ENCODE measurements at regions not wholly inside any gene's neighbourhood (a gene's known extent, or its start where the extent isn't known, plus 50 kb on each side); places are given as distances from the start of the nearest gene placed in this dataset.

DNA sequence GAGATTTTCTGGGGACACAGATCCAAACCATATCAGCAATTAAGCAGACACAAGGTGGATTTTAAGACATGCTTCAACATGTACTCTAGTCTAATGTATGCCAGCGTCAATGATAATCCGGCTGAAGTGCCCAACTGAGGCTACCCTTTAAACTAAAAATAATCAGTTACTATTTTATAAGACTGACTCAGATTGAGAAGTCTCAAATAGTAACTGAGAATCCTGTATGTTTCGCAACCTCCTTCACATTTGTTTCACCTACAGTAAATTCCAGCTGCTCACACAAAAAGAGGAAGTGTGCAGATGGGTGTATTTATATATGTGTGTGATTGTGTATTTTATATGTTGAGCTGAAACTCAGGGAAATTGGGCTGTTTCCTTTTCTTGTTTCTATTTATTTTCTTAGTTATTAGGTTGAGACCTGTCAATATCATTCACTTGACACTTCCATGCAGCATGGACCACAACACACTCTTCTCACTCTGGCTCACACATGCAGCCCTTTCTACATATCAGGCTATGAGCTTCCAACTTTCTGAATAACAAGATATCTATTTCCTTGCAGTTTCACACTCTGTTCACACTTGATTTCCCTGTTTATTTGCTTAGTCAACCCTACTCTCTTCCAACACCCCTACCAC lies 1224.9 kb upstream of the TMEM132C start:
- Histone ChIP-seq H3K27ac (no peak overlapping the region), H3K9me3 (replicated peaks in 1 of 3) (no peaks in the 10 kb centered on the region), H3K27me3 (no peaks in the 10 kb centered on the region), H3K4me3 (no peak overlapping the region), H3K36me3 (replicated peaks in 1 of 2) (no peaks in the 10 kb centered on the region), H3K4me1 (replicated peaks in 1 of 2) (no peaks in the 10 kb centered on the region)
- DNase-seq, result no peak
- WGBS, 4 donors, result 83 to 90% (median 85%) methylated on average over 3 of the region's 3 CpGs
- TF ChIP-seq, protein P1, sequence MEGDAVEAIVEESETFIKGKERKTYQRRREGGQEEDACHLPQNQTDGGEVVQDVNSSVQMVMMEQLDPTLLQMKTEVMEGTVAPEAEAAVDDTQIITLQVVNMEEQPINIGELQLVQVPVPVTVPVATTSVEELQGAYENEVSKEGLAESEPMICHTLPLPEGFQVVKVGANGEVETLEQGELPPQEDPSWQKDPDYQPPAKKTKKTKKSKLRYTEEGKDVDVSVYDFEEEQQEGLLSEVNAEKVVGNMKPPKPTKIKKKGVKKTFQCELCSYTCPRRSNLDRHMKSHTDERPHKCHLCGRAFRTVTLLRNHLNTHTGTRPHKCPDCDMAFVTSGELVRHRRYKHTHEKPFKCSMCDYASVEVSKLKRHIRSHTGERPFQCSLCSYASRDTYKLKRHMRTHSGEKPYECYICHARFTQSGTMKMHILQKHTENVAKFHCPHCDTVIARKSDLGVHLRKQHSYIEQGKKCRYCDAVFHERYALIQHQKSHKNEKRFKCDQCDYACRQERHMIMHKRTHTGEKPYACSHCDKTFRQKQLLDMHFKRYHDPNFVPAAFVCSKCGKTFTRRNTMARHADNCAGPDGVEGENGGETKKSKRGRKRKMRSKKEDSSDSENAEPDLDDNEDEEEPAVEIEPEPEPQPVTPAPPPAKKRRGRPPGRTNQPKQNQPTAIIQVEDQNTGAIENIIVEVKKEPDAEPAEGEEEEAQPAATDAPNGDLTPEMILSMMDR (IDR thresholded peaks at IDR 0.05), result no peak
- no peak for TF ChIP-seq POLR2A (IDR thresholded peaks at IDR 0.05)
- intact Hi-C loops (cut with DNase I), result no loop called here

DNA sequence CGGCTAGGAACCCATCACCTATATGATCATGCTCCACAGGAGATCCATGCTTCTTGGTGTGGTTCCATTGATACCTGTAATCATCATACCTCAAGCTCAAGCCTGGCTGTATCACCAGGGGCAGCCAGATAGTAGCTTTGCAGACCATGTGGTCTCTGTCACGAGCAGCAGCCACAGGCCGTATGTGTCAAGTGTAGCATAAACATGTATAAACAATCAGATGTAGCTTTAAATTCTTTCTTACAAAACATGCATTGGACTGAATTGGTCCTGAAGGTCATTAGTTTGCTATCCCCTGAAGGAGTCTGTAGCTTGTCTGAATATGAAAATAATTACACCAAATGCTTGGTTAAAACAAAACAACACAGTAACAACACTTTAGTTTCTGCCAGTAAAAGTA lies 1223.2 kb upstream of the TMEM132C start:
- no peak for DNase-seq
- no peaks in the 10 kb centered on the region for H3K27me3 ChIP-seq
- no peaks in the 10 kb centered on the region for H3K9me3 ChIP-seq (replicated peaks in 1 of 3)
- WGBS, 4 donors, result 63 to 84% (median 75%) methylated on average over 3 of the region's 3 CpGs
- no peak overlapping the region for H3K4me3 ChIP-seq
- no peaks in the 10 kb centered on the region for H3K4me1 ChIP-seq (replicated peaks in 1 of 2)
- TF ChIP-seq, protein P1 (IDR thresholded peaks at IDR 0.05), result no peak
- no peak for TF ChIP-seq POLR2A (IDR thresholded peaks at IDR 0.05)
- no peaks in the 10 kb centered on the region for H3K36me3 ChIP-seq (replicated peaks in 1 of 2)
- intact Hi-C loops (cut with DNase I), result no loop called here
- H3K27ac ChIP-seq, result no peak overlapping the region

GRCh38 chr12:127044836-127045235 lies 1222.1 kb upstream of the TMEM132C start:
- Histone ChIP-seq H3K4me1 (replicated peaks in 1 of 2) (no peaks in the 10 kb centered on the region), H3K27me3 (no peaks in the 10 kb centered on the region), H3K4me3 (no peak overlapping the region), H3K9me3 (replicated peaks in 1 of 3) (no peaks in the 10 kb centered on the region), H3K27ac (peak overlapping the region in 1 of 5 donors; percentile 50), H3K36me3 (replicated peaks in 1 of 2) (no peaks in the 10 kb centered on the region)
- DNase-seq, result no peak
- no peak for TF ChIP-seq POLR2A (IDR thresholded peaks at IDR 0.05)
- TF ChIP-seq, protein P1 (IDR thresholded peaks at IDR 0.05), result no peak
- WGBS, 4 donors, result 31 to 56% (median 48%) methylated on average over 1 of the region's 1 CpG
- intact Hi-C loops (cut with DNase I), result no loop called here

DNA sequence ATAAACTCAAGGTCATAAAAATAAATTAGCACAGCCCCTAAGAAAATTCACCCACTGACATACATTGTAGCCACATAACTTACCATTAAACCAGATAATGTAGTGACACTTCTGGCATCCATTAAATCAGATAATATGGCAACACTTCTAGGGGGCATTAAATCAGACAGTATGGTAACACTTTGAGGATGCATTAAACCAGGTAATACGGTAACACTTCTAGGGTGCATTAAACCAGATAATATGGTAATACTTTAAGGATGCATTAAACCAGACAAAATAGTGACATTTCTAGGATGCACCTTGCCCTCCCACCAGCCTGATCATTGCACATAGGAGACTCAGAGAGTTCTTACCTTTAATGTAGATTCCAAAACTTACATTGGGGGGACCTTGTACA lies 1220.5 kb upstream of the TMEM132C start:
- no peak for DNase-seq
- no peak for TF ChIP-seq POLR2A (IDR thresholded peaks at IDR 0.05)
- TF ChIP-seq, protein P1 (IDR thresholded peaks at IDR 0.05), result no peak
- H3K4me3 ChIP-seq, result no peak overlapping the region
- H3K27ac ChIP-seq, result no peak overlapping the region
- no peaks in the 10 kb centered on the region for H3K4me1 ChIP-seq (replicated peaks in 1 of 2)
- intact Hi-C loops (cut with DNase I), result no loop called here
- H3K9me3 ChIP-seq (replicated peaks in 1 of 3), result no peaks in the 10 kb centered on the region
- 56 to 70% (median 61%) methylated on average over 1 of the region's 1 CpG for WGBS, 4 donors
- no peaks in the 10 kb centered on the region for H3K27me3 ChIP-seq
- H3K36me3 ChIP-seq (replicated peaks in 1 of 2), result no peaks in the 10 kb centered on the region

Data from adrenal gland (tissue), 9 donors.